HG03439 (cell line): ENCODE measurements at regions not wholly inside any gene's neighbourhood (a gene's known extent, or its start where the extent isn't known, plus 50 kb on each side); places are given as distances from the start of the nearest gene placed in this dataset.
"Not testable (repeated sequence)": the region's sequence is repeated elsewhere in the genome, so short reads cannot be mapped to it uniquely, and the experiment has no call there.

Source experiments
- ATAC-seq: cut with Tn5 transposase; IDR thresholded peaks from one replicate; pipeline ENCODE4 v1.9.1; 2021; ENCODE audit warnings: mild to moderate bottlenecking, moderate library complexity; ENCODE audit not compliant: unreplicated experiment

- no peak for ATAC-seq
Measured at GRCh38 chr3:89002191-89002590, 105.2 kb upstream of the EPHA3 start.

- ATAC-seq = no peak
Measured at GRCh38 chr3:89013536-89013935, 93.9 kb upstream of the EPHA3 start.

GRCh38 chr3:89017531-89017930 lies 89.9 kb upstream of the EPHA3 start:
- ATAC-seq = no peak

- no peak for ATAC-seq
Measured at GRCh38 chr3:89025185-89025584, 82.2 kb upstream of the EPHA3 start.

- no peak for ATAC-seq
Measured at GRCh38 chr3:89032346-89033013, 74.9 kb upstream of the EPHA3 start.

GRCh38 chr3:89034723-89035122 lies 72.7 kb upstream of the EPHA3 start:
- ATAC-seq = not testable (repeated sequence)

- no peak for ATAC-seq
Measured at GRCh38 chr3:89038869-89039268, 68.6 kb upstream of the EPHA3 start.

- ATAC-seq = no peak
Measured at GRCh38 chr3:89042236-89042835, 65.1 kb upstream of the EPHA3 start.

- ATAC-seq = no peak
Measured at GRCh38 chr3:89043406-89043932, 64.0 kb upstream of the EPHA3 start.

DNA sequence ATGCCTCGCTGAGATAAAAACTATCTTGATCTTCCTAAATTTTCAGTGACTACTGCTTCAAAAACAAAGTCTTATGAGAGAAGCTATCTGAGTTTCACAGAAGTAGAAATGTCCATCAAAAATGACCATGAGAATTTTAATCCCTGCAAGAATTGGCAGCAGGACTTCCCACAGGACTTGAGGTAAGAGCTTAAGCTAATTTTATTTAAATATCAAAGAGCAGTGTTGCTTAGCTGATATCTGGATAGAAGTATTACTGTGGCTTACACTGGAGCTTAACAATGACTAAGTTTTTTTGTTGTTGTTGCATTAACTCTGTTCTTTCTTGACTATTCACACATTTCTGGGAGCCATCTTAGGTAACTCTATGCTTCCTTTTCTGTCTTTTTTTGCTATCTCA lies 60.8 kb upstream of the EPHA3 start:
- no peak for ATAC-seq

DNA sequence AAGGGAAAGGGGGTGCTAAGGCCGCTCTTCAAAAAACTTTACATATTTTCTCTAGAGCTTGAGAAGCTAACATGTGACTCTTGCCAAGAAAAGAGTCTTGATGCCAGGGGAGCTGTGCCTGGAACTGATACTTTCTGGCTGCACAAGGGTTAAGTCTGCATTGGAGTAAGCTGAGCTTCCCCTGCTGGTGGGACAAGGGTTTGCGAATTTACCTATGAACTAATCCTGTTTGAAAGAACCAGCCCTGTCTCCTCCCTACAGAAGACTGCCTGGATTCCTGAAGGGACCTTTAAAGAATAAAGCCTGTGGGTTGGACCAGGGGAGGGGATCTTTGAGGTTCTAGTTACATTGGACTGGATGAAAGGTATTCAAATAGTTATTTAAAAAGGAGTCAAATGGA lies 58.3 kb upstream of the EPHA3 start:
- ATAC-seq = no peak

GRCh38 chr3:89052386-89052785 lies 55.0 kb upstream of the EPHA3 start:
- ATAC-seq = no peak

DNA sequence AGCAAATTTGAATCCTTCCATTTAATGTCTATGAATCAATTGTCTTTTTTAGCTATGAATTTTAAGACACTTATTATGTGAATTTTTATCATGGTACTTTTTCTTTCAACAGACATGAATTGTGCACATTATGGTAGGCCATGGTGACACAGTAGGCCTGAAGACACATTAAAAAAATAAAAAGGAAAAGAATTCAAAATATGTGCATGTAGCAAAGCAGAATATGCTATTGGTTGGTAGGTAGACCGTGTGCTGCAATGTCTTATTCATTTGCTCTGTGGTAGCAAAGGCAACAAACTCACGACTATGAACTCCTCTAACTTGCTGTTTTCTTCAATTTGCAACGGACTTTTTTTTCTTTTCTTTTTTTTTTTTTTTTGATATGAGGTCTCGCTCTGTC lies 50.0 kb upstream of the EPHA3 start:
- ATAC-seq = no peak
